Activated CD4-positive, alpha-beta memory T cell treated with anti-CD3 and anti-CD28 coated beads for 36 hours (primary cell): ENCODE measurements at regions not wholly inside any gene's neighbourhood (a gene's known extent, or its start where the extent isn't known, plus 50 kb on each side); places are given as distances from the start of the nearest gene placed in this dataset.

Experiments used
- CTCF ChIA-PET: fragments of 350-600 bp; sonication (Branson Sonifier 250); formaldehyde crosslinking; loops from one replicate; lab custom pipeline; 2021; ENCODE audit warnings: antibody characterized with exemption, inconsistent platforms; lab: Charles Lee
- POLR2A ChIA-PET: fragments of 350-600 bp; sonication (Branson Sonifier 250); formaldehyde crosslinking; loops from one replicate; lab custom pipeline; 2021; ENCODE audit warnings: antibody characterized with exemption; lab: Charles Lee
- DNase-seq: peaks from one replicate; pipeline ENCODE4 v3.0.0-alpha.2; 2020
- H3K27ac Mint-ChIP-seq: one replicate; pipeline ENCODE4 v1.8.0; 2021; ENCODE audit warnings: mixed read lengths
- H3K27me3 Mint-ChIP-seq: one replicate; pipeline ENCODE4 v1.8.0; 2021; ENCODE audit warnings: mixed read lengths
- H3K36me3 Mint-ChIP-seq: one replicate; pipeline ENCODE4 v1.8.0; 2021; ENCODE audit warnings: mixed read lengths
- H3K4me1 Mint-ChIP-seq: one replicate; pipeline ENCODE4 v1.8.0; 2021; ENCODE audit warnings: low read depth, mixed read lengths
- H3K4me3 Mint-ChIP-seq: one replicate; pipeline ENCODE4 v1.8.0; 2021; ENCODE audit warnings: mild to moderate bottlenecking, mixed read lengths
- H3K9me3 Mint-ChIP-seq: one replicate; pipeline ENCODE4 v1.8.0; 2021; ENCODE audit warnings: mixed read lengths
- intact Hi-C: fragments of 100-400 bp; cut with micrococcal nuclease; formaldehyde crosslinking; loops from one replicate; pipeline ENCODE4 v1.15.1; 2023

- Mint-ChIP-seq H3K4me3 (no peak overlapping the region), H3K4me1 (no peaks in the 10 kb centered on the region), H3K27me3 (peaks cover 11% of the 10 kb centered on the region), H3K27ac (no peak overlapping the region), H3K36me3 (no peaks in the 10 kb centered on the region), H3K9me3 (peaks cover 3% of the 10 kb centered on the region)
- intact Hi-C loops: no loop called here
- DNase-seq: no peak
- ChIA-PET CTCF (no interaction called here), POLR2A (no interaction called here)
Observed at GRCh38 chr15:98554272-98555172, 93.8 kb upstream of the IGF1R start.

- no peak for DNase-seq
- Mint-ChIP-seq H3K4me1 (no peaks in the 10 kb centered on the region), H3K9me3 (peaks cover 2% of the 10 kb centered on the region), H3K27ac (no peak overlapping the region), H3K36me3 (no peaks in the 10 kb centered on the region), H3K27me3 (peaks cover 11% of the 10 kb centered on the region), H3K4me3 (no peak overlapping the region)
- ChIA-PET CTCF (no interaction called here), POLR2A (no interaction called here)
- intact Hi-C loops: no loop called here
Observed at GRCh38 chr15:98555173-98555515, 93.2 kb upstream of the IGF1R start.

- Mint-ChIP-seq H3K4me3 (no peak overlapping the region), H3K4me1 (no peaks in the 10 kb centered on the region), H3K9me3 (no peaks in the 10 kb centered on the region), H3K27me3 (peaks cover 6% of the 10 kb centered on the region), H3K27ac (no peak overlapping the region), H3K36me3 (no peaks in the 10 kb centered on the region)
- CTCF ChIA-PET: interaction anchor here (0.5 to 1.0 kb wide), 2 partner anchors 37 to 56 kb away, joined by 3 to 4 read pairs; no protein-coding TSS in a partner anchor
- DNase-seq: no peak
- intact Hi-C loops: no loop called here
- POLR2A ChIA-PET: no interaction called here
Observed at GRCh38 chr15:98556321-98556720, 92.0 kb upstream of the IGF1R start.

GRCh38 chr15:98560338-98560737, 88.0 kb upstream of the IGF1R start:
- CTCF ChIA-PET: interaction anchor here (2.2 kb wide), 1 partner anchor 41 kb away, joined by 10 read pairs; no protein-coding TSS in a partner anchor

GRCh38 chr15:98561169-98561941, 87.0 kb upstream of the IGF1R start:
- CTCF ChIA-PET: interaction anchor here (2.2 kb wide), 1 partner anchor 42 kb away, joined by 10 read pairs; no protein-coding TSS in a partner anchor
- intact Hi-C loops: no loop called here
- DNase-seq: peak; percentile 34

More at GRCh38 chr15:98560338-98560737, 88.0 kb upstream of the IGF1R start:
- H3K4me3 Mint-ChIP-seq: no peak overlapping the region
- intact Hi-C loops: no loop called here
- no peaks in the 10 kb centered on the region for H3K4me1 Mint-ChIP-seq
- no peak for DNase-seq
- no peaks in the 10 kb centered on the region for H3K9me3 Mint-ChIP-seq
- H3K36me3 Mint-ChIP-seq: no peaks in the 10 kb centered on the region
- H3K27me3 Mint-ChIP-seq: peaks cover 7% of the 10 kb centered on the region
- POLR2A ChIA-PET: no interaction called here
- no peak overlapping the region for H3K27ac Mint-ChIP-seq

GRCh38 chr15:98562331-98562937, 85.9 kb upstream of the IGF1R start:
- Mint-ChIP-seq H3K27ac (no peak overlapping the region), H3K4me3 (no peak overlapping the region), H3K36me3 (no peaks in the 10 kb centered on the region), H3K4me1 (no peaks in the 10 kb centered on the region), H3K27me3 (peaks cover 7% of the 10 kb centered on the region), H3K9me3 (no peaks in the 10 kb centered on the region)
- ChIA-PET POLR2A (no interaction called here), CTCF (interaction anchor here (2.2 kb wide), 1 partner anchor 43 kb away, joined by 10 read pairs; no protein-coding TSS in a partner anchor)
- no peak for DNase-seq
- intact Hi-C loops: no loop called here

More at GRCh38 chr15:98561169-98561941, 87.0 kb upstream of the IGF1R start:
- H3K27ac Mint-ChIP-seq: no peak overlapping the region
- H3K36me3 Mint-ChIP-seq: no peaks in the 10 kb centered on the region
- H3K4me1 Mint-ChIP-seq: no peaks in the 10 kb centered on the region
- H3K9me3 Mint-ChIP-seq: no peaks in the 10 kb centered on the region
- POLR2A ChIA-PET: no interaction called here
- peaks cover 7% of the 10 kb centered on the region for H3K27me3 Mint-ChIP-seq
- no peak overlapping the region for H3K4me3 Mint-ChIP-seq

GRCh38 chr15:98565566-98565965, 82.8 kb upstream of the IGF1R start:
- DNase-seq: no peak
- H3K4me1 Mint-ChIP-seq: no peaks in the 10 kb centered on the region
- H3K27me3 Mint-ChIP-seq: peaks cover 7% of the 10 kb centered on the region
- intact Hi-C loops: no loop called here
- ChIA-PET POLR2A (interaction anchor here (0.6 kb wide), 1 partner anchor 595 kb away, joined by 4 read pairs; no protein-coding TSS in a partner anchor), CTCF (no interaction called here)
- H3K36me3 Mint-ChIP-seq: no peaks in the 10 kb centered on the region
- H3K4me3 Mint-ChIP-seq: no peak overlapping the region
- H3K27ac Mint-ChIP-seq: no peak overlapping the region
- H3K9me3 Mint-ChIP-seq: no peaks in the 10 kb centered on the region

GRCh38 chr15:98567951-98568350, 80.4 kb upstream of the IGF1R start:
- Mint-ChIP-seq H3K36me3 (no peaks in the 10 kb centered on the region), H3K27ac (no peak overlapping the region), H3K4me1 (no peaks in the 10 kb centered on the region), H3K9me3 (no peaks in the 10 kb centered on the region), H3K4me3 (no peak overlapping the region), H3K27me3 (peaks cover 2% of the 10 kb centered on the region)
- DNase-seq: no peak
- POLR2A ChIA-PET: no interaction called here
- CTCF ChIA-PET: interaction anchor here (0.6 to 0.9 kb wide), 2 partner anchors 45 to 168 kb away, joined by 3 to 4 read pairs; no protein-coding TSS in a partner anchor
- intact Hi-C loops: no loop called here

GRCh38 chr15:98568382-98569017, 79.8 kb upstream of the IGF1R start:
- H3K27me3 Mint-ChIP-seq: peaks cover 2% of the 10 kb centered on the region
- no peaks in the 10 kb centered on the region for H3K4me1 Mint-ChIP-seq
- DNase-seq: no peak
- H3K36me3 Mint-ChIP-seq: no peaks in the 10 kb centered on the region
- ChIA-PET CTCF (interaction anchor here (0.6 kb wide), 1 partner anchor 45 kb away, joined by 4 read pairs; no protein-coding TSS in a partner anchor), POLR2A (no interaction called here)
- intact Hi-C loops: no loop called here
- no peak overlapping the region for H3K4me3 Mint-ChIP-seq
- H3K9me3 Mint-ChIP-seq: no peaks in the 10 kb centered on the region
- H3K27ac Mint-ChIP-seq: no peak overlapping the region

GRCh38 chr15:98570119-98570518, 78.2 kb upstream of the IGF1R start:
- intact Hi-C loops: no loop called here

GRCh38 chr15:98580572-98580971, 67.8 kb upstream of the IGF1R start:
- Mint-ChIP-seq H3K4me3 (no peak overlapping the region), H3K4me1 (no peaks in the 10 kb centered on the region), H3K36me3 (no peaks in the 10 kb centered on the region), H3K27me3 (peaks cover 20% of the 10 kb centered on the region), H3K27ac (no peak overlapping the region), H3K9me3 (peaks cover 4% of the 10 kb centered on the region)
- DNase-seq: no peak
- ChIA-PET POLR2A (no interaction called here), CTCF (no interaction called here)
- intact Hi-C loops: no loop called here

More at GRCh38 chr15:98570119-98570518, 78.2 kb upstream of the IGF1R start:
- no peaks in the 10 kb centered on the region for H3K9me3 Mint-ChIP-seq
- no peaks in the 10 kb centered on the region for H3K4me1 Mint-ChIP-seq
- DNase-seq: no peak
- ChIA-PET CTCF (no interaction called here), POLR2A (no interaction called here)
- H3K27ac Mint-ChIP-seq: no peak overlapping the region
- no peak overlapping the region for H3K4me3 Mint-ChIP-seq
- H3K27me3 Mint-ChIP-seq: peaks cover 2% of the 10 kb centered on the region
- no peaks in the 10 kb centered on the region for H3K36me3 Mint-ChIP-seq
